Activated effector memory CD4-positive, alpha-beta T cell treated with anti-CD3 and anti-CD28 coated beads, Interleukin-2, amount 50 U/mL, for 16 hours (primary cell): ENCODE measurements at regions not wholly inside any gene's neighbourhood (a gene's known extent, or its start where the extent isn't known, plus 50 kb on each side); places are given as distances from the start of the nearest gene placed in this dataset.

Experiments
- DNase-seq: peaks from one replicate; pipeline ENCODE4 v3.0.0-alpha.2; 2020

- DNase-seq = peak; percentile 69
Observed at GRCh38 chr9:89234205-89235067, 55.8 kb upstream of the SHC3 start.

- DNase-seq = no peak
Observed at GRCh38 chr9:89236955-89237573, 58.4 kb upstream of the SHC3 start.

- no peak for DNase-seq
Observed at GRCh38 chr9:89238424-89238823, 59.8 kb upstream of the SHC3 start.

- no peak for DNase-seq
Observed at GRCh38 chr9:89243296-89244061, 64.9 kb upstream of the SHC3 start.

- DNase-seq = no peak
Observed at GRCh38 chr9:89246840-89247239, 64.2 kb upstream of the CKS2 start.

- no peak for DNase-seq
Observed at GRCh38 chr9:89247431-89248353, 63.3 kb upstream of the CKS2 start.

GRCh38 chr9:89249001-89249400, 62.0 kb upstream of the CKS2 start:
- no peak for DNase-seq

GRCh38 chr9:89252651-89253267, 58.2 kb upstream of the CKS2 start:
- DNase-seq = no peak

GRCh38 chr9:89254058-89254772, 56.8 kb upstream of the CKS2 start:
- no peak for DNase-seq

GRCh38 chr9:89254773-89255125, 56.2 kb upstream of the CKS2 start:
- no peak for DNase-seq

GRCh38 chr9:89256225-89256624, 54.8 kb upstream of the CKS2 start:
- DNase-seq = no peak

GRCh38 chr9:89256642-89257041, 54.4 kb upstream of the CKS2 start:
- no peak for DNase-seq

GRCh38 chr9:89260525-89260924, 50.5 kb upstream of the CKS2 start:
- DNase-seq = no peak
